Skin epidermis (tissue), 12 donors: ENCODE measurements at regions not wholly inside any gene's neighbourhood (a gene's known extent, or its start where the extent isn't known, plus 50 kb on each side); places are given as distances from the start of the nearest gene placed in this dataset.
"Not testable (repeated sequence)": the region's sequence is repeated elsewhere in the genome, so short reads cannot be mapped to it uniquely, and the experiment has no call there.

Experiments used
- H3K27ac ChIP-seq, 21 experiments: fragments of 200-600 bp; sonication (generic) in 11 of 21; one replicate each; pipeline ENCODE4 v1.5.0; 2020; ENCODE audit warnings: mild to moderate bottlenecking in 3 of 21, inconsistent platforms in 2 of 21, moderate library complexity in 2 of 21
- H3K4me3 ChIP-seq, 7 experiments: fragments of 200-600 bp; sonication (generic) in 2 of 7; one replicate each; pipeline ENCODE4 v1.5.0; 2020; ENCODE audit warnings: inconsistent platforms in 2 of 7, mild to moderate bottlenecking in 2 of 7, moderate library complexity in 1 of 7

DNA sequence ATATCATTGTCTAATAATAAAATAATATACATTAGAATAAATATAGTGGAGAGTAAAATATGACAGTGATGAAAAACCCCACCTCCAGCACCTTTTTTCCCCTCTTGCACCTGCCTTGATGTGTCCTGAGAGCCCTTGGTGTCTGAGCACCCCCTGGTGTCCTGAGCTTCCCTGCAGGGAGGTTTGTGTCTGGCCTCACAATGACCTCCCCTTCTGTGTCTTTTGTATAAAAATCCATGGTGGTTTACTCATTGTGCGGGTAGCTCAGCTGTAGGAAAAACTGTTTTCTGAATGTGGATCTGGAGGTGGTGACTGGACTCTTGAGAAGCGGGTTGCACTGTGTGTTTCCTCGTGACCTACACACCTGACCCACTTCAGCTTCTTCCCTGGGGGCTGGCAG, 636.9 kb downstream of the TMEM121 start:
- no peak overlapping the region for H3K27ac ChIP-seq
- no peak overlapping the region for H3K4me3 ChIP-seq

DNA sequence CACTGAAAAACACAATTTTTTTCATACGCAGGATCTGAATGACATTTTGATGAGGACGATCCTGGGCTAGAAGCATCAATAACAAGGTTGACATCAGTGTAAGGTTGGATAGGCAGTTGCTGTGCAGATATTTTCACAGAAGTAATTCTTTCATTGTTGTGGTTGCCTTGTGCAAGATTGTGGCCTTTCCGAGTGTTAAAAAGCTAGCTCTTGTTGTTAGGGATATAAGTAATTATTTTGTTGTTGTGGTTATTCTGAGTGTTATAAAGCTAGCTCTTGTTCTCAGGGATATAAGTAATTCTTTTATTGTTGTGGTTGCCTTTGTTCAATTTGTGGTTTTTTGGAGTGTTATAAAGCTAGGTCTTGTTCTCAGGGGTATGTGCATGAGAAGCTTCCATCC, 637.4 kb downstream of the TMEM121 start:
- not testable (repeated sequence) for H3K27ac ChIP-seq, H3K4me3 ChIP-seq

DNA sequence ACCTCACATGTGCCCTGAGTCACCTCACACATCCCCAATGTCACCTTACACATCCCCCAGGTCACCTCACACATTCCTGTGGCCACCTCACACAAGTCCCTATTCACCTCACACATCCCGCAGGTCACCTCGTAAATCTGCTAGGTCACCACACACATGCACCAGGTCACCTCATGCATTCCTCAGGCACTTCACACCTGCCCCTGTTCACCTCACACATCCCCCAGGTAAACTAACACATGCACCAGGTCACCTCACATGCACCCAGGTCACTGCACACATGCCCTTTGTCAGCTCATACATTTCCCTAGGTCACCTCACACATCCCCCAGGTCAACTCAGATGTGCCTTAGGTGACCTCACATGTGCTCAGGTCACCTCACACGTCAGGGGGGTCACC, 639.8 kb downstream of the TMEM121 start:
- Histone ChIP-seq H3K27ac (no peak overlapping the region), H3K4me3 (no peak overlapping the region)

DNA sequence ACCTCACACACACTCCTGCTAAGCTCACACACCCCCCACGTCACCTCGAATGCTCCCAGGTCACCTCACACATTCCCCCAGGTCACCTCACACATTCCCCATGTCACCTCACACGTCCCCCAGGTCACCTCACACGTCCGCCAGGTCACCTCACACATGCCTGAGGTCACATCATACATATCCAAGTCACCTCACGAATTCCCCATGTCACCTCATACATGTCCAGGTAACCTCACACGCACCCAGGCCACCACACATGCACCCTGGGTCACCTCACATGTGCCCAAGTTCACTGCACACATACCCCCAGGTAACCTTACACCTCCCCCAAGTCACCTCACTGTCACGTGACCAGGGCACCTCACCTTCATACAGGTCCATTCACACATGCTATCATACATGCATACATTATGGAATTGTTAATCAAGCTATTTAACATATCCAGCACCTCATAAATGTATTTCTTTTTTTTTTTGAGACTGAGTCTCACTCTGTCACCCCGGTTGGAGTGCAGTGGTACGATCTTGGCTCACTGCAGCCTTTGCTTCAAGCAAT, 640.3 kb downstream of the TMEM121 start:
- H3K4me3 ChIP-seq, result no peak overlapping the region
- H3K27ac ChIP-seq, result no peak overlapping the region

DNA sequence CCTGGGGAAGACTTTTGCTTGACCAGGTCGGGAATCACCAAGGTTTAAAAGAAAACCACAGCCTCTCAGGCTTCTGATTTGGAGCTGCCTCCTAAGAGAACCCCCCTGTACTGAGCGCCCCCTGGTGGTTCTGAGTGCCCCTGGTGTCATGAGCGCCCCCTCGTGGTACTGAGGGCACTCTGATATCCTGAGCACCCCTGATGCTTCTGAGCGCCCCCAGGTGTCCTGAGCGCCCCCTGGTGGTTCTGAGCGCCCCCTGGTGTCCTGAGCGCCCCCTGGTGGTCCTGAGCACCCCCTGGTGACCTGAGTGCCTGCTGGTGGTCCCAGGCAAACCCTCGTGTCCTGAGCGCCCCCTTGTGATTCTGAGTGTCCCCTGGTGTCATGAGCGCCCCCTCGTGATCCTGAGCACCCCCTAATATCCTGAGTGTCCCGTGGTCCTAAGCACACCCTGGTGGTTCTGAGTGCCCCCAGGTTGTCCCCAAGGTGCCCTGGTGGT, 643.8 kb downstream of the TMEM121 start:
- not testable (repeated sequence) for H3K27ac ChIP-seq, H3K4me3 ChIP-seq

DNA sequence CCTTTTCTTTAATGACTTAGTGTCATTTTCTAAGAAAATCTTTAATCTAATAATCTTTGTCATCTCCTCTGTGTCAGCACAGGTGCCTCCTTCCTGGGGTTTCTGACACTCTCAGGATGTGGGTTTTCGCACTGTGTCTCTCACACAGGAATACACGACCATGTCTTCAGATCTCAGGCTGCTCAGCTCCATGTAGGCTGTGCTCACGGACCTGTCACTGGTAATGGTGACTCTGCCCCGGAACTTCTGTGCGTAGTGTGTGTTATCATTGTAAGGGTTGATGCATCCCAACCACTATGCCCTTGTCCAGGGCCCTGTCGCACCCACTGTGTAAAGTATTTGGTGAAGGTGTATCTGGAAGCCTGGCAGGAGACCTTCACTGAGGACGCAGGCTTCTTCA, 647.8 kb downstream of the TMEM121 start:
- no peak overlapping the region for H3K4me3 ChIP-seq
- peak overlapping the region in 1 of 21 experiments; percentile 31 for H3K27ac ChIP-seq

DNA sequence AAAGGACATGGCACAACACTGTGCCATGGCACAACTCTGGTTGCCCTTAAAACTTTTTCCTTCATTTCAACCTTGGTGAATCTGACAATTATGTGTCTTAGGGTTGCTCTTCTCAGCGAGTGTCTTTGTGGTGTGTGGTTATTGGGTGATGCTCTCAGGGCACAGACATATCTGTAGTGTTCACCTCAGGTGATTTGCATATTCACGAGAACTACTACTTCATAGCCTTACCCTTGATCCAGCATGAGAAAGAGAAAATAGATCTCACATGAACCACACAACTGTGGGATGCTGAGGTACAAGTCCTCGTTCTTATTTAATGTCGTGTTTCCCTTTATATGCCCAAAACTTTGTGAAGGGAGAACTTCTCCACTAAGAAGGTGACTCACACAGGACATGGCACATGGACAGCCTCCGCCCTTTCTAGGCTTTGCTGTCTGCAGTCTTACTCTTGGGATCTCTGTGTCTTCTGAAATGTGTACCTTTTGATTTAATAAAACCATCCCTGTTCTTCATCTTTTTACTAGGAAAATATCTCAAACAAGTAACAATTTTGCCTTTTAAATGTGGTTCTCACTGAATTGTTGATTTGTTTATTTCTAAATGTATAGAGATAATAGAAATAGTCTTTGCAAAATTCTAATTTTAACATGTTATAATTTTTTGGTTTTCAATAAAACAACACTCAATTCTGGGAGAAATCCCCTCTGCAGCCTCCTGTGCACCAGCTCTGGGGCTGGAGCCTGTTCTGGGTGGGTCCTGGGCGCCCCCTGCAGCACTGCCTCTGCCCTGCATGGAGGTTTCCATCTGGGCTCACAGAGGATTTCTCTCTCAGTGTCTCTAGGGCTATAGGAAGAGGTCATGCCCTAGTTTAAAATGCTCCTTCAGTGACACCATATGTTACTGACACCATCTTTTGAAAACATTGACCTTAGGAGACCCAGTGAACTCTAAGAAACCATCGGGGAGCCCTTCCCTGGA, 651.2 kb downstream of the TMEM121 start:
- not testable (repeated sequence) for H3K27ac ChIP-seq, H3K4me3 ChIP-seq

DNA sequence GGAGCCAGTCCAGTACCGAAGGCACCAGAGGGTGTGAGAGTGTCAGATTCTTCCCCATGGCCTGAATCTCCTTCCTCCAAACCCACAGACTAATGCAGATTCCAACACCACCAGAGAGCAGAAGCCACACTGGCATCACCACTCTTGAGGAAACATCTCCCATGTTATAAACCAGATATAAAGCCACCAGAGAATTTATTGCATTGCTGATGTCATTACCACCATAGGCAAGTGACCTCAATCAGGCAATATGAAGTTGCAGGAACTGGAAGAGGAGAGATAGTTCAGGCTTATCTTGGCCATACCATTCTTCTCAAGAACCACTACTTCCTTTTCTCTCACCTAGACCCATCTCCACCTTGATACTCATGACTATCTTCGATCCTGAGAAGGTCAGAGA, 653.4 kb downstream of the TMEM121 start:
- Histone ChIP-seq H3K27ac (no peak overlapping the region), H3K4me3 (no peak overlapping the region)

DNA sequence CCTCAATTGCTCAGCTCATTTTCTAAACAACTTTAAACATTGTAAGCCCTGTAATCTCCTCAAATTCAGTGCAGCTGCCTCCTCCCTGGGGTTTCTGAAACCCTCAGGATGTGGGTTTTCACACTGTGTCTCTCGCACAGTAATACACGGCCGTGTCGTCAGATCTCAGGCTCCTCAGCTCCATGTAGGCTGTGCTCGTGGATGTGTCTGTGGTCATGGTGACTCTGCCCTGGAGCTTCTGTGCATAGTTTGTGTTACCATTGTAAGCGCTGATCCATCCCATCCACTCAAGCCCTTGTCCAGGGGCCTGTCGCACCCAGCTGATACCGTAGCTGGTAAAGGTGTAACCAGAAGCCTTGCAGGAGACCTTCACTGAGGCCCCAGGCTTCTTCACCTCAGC, 658.4 kb downstream of the TMEM121 start:
- peak overlapping the region in 2 of 21 experiments; percentile 18 to 44 for H3K27ac ChIP-seq
- not testable (repeated sequence) for H3K4me3 ChIP-seq

DNA sequence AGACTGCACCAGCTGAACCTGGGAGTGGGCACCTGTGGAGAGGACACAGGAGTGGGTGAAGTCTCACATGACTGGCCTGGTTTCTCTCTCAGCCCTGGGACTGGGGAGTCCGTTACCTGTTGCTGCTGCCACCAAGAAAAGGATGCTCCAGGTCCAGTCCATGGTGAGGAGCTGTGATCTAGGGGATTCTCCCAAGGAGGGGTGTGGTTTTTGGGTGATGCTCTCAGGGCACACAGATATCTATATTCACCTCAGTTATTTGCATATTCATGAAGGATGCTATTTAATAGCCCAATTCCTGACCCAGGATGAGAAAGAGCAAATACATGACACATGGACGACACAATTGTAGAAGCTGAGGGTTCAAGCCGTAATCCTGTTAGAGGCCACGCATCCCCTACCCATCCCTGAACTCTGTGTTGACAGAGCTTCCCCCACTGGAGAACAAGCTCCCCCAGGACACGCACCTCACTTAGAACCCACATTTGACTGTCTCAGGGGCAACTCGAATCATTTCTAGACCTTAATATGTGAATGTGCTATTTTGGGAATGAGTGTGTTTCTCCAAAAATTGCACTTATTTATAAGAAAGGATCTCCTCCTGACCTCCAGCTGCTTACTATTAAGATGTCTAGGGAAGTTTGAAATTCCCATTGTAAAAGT, 658.9 kb downstream of the TMEM121 start:
- not testable (repeated sequence) for H3K4me3 ChIP-seq
- peak overlapping the region in 2 of 21 experiments; percentile 18 to 44 for H3K27ac ChIP-seq

DNA sequence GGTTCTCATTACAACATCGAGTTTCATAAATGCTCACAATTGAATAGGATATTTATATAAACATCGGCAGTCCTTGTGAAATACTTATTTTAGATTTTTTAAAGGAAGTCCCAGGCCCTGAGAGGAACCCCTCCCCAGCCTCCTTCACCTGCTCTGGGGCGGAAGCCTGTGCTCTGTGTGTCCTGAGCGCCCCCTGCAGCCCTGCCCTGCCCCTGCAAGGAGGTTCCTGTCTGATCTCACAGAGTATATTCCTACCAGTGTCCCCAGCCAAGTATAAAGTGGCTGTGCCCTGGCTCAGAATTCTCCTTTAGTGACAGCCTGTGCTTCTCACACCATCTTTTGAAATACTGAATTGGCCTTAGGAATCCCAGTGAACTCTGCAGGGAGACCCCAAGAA, 659.5 kb downstream of the TMEM121 start:
- H3K4me3 ChIP-seq, result no peak overlapping the region
- H3K27ac ChIP-seq, result no peak overlapping the region

DNA sequence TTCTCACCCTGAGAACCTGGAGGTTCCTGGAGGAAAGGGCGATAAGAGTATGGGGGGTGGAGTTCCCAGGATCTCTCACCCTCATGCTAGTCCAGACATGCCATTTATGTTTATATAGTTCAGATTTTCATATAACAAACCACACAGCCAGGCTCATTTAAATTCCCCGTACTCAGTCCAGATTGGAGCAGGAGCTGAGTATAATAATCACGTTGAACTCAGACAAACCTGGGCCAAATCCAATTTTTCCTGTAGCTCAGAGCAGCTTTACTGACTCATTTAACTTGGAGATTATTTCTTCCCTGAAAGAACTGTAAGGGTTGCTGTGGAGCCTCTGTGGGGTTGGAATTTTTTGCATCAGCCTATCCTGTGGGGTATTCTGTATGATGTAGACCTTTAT, 660.8 kb downstream of the TMEM121 start:
- H3K4me3 ChIP-seq, result no peak overlapping the region
- no peak overlapping the region for H3K27ac ChIP-seq

DNA sequence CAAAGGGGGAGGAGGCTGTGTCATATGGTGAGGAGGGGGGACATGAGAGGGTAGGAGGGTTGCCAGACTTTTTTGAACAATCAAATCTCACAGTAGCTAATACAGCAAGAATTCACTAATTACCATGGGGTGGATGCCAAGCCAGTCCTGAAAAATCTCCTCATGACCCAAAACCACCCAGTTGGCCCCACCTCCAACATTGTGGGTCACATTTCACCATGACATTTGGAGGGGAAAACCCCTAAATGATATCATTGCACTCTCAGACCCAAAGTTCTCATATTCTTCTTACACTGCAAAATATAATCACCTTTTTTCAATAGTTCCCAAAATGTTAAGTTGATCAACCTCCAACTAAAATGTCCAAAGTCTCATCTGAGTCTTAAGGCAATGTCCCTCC, 666.3 kb downstream of the TMEM121 start:
- not testable (repeated sequence) for H3K4me3 ChIP-seq, H3K27ac ChIP-seq

DNA sequence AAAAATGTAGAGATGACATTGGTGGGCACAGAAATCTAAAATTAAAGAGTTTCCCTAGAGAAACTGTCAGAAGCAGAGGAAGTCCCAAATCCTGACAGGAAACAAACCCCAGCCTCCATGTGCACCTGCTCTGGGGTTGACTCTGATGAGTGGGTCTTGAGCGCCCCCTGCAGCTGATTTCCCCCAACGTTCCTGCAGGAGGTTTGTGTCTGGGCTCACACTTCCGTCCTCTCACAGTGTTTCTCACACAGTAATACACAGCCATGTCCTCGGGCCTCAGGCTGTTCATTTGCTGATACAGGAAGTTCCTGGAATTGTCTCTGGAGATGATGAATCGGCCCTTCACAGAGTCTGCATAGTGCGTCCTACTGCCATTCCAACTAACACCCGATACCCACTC, 670.1 kb downstream of the TMEM121 start:
- not testable (repeated sequence) for H3K4me3 ChIP-seq, H3K27ac ChIP-seq

DNA sequence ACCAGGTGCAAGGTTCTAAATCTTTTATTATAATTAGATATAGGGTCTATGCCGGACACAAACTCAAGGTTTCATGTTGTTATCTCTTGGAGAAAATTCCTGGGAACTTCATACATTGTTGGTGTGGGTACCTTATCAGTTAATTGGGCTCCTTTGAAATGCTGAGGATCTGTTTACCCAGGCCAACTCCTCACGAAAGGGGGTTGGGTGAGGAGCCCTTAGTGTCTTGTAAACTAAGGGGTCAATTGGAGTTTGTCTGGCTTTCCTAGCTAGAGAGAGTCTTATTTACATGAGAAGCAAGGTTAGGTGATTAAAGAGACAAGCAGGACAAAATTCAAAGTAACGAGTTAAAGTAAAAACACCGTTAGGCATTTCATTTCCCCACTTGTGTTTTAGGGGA, 670.9 kb downstream of the TMEM121 start:
- H3K27ac ChIP-seq, H3K4me3 ChIP-seq: not testable (repeated sequence)

DNA sequence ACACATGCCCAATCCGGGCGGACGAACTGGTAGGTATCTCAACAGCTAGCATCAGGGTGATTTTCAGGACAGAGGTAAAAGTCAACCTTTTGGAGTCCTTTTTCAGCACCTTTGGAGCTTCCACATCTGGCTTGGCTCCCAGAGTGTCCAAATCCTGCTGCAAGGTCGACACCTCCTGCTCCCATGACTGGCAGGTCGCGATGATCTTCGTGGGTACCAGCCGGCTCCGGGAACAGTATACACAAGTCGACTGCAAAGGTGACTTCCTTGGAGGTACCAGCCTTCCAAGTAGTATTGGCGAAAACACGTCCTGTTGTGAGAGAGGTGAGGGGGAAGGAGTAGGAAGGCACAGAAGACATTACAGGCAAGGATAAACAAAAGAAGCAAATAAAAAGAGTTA, 672.7 kb downstream of the TMEM121 start:
- no peak overlapping the region for H3K27ac ChIP-seq

DNA sequence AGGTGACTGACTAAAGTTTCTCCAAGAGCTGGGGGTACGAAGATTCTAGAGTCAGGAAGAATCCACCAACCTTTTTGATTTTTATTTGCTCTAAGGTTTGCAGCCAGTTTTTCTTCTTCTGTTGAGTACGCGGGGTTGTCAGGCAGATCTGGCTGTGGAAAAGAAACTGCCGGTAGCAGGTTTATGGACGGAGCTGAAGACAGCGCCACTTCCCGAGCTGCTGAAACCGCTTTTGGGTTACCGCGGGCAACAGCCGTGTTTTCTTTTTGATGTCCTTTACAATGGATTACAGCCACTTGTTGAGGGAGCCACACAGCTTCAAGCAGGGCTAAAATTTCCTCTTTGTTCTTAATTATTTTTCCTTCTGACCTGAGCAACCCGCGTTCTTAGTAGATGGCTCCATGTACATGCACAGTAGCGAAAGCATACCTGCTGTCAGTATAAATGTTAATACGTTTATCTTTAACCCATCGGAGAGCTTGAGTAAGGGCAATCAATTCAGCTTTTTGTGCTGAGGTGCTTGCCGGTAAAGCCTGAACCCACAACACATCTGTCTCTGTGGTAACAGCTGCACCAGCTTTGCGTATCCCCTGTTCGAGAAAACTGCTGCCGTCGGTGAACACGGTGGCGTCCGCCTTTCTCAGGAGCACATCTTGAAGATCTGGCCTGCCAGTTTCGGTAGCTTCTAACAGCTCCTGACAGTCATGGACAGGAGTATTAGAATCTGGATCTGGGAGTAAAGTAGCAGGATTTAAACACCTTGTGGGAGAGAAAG, 674.3 kb downstream of the TMEM121 start:
- H3K27ac ChIP-seq, result no peak overlapping the region

More for the DNA sequence above, 672.7 kb downstream of the TMEM121 start:
- H3K4me3 ChIP-seq, result no peak overlapping the region

DNA sequence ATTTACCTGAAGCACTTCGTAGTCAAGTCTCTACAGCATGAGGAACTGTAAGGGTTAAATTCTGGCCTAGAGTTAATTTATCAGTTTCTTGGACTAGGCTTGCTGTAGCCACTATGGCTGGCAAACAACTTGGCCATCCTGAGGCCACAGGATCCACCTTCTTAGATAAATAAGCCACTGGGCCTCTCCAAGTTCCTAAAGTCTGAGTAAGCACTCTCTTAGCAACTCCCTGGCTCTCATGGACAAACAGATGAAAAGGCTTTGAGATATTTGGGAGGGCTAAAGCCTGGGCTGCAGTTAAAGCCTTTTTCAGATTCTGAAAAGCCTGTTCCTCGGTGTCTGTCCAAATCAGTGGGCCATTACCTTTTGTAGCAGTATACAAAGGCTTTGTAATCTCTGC, 675.0 kb downstream of the TMEM121 start:
- H3K4me3 ChIP-seq, result no peak overlapping the region

More for the DNA sequence above, 674.3 kb downstream of the TMEM121 start:
- H3K4me3 ChIP-seq, result no peak overlapping the region

DNA sequence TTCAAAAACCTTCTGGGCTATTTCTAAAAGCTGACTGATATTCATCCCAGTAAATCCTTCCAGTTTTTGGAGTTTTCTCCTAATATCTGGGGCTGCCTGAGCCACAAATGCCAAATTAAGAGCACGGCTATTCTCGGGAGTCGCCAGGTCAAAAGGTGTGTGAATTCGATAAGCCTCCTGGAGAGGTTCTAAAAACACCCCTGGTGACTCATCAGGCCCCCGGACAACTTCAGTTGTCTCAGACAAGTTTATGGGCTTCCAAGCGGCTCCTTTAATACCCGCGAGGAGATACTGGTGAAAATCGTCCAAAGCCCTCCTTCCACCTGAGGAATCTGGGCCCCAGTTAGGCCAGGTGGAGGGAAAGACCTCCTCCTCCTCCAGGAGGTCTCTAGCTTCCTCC, 677.1 kb downstream of the TMEM121 start:
- no peak overlapping the region for H3K4me3 ChIP-seq
- H3K27ac ChIP-seq, result no peak overlapping the region

More for the DNA sequence above, 675.0 kb downstream of the TMEM121 start:
- no peak overlapping the region for H3K27ac ChIP-seq

DNA sequence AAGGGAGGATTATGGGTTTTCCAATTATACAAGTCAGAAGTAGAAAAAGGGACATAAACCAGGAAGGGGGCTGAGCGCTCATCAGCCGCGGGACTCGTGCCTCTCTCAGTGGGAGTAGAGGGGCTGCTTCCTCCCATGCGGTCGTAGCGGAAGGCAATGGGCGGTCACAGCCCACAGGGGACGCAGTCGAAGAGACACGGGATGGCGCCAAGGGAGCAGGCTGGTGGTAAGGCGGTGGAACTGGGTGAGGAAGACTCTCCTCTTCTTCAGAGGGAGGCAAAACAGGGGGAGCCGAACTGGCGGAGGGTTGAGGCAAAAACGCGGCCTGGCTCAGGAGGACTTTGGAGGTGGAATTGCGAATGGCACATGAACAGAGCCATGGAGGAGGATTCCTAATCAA, 677.7 kb downstream of the TMEM121 start:
- Histone ChIP-seq H3K27ac (no peak overlapping the region), H3K4me3 (no peak overlapping the region)
